22Rv1 (cell line): ENCODE measurements at regions not wholly inside any gene's neighbourhood (a gene's known extent, or its start where the extent isn't known, plus 50 kb on each side); places are given as distances from the start of the nearest gene placed in this dataset.

Experiments used
- ZFX ChIP-seq: fragments of 450-650 bp; IDR thresholded peaks from 2 replicates; pipeline ENCODE4 v1.6.1; 2017; ENCODE audit warnings: antibody characterized with exemption, borderline replicate concordance
- TF ChIP-seq, protein P1 (sequence below): fragments of 450-650 bp; IDR thresholded peaks from 2 replicates; pipeline ENCODE4 v1.5.1; 2017; ENCODE audit warnings: mild to moderate bottlenecking

DNA sequence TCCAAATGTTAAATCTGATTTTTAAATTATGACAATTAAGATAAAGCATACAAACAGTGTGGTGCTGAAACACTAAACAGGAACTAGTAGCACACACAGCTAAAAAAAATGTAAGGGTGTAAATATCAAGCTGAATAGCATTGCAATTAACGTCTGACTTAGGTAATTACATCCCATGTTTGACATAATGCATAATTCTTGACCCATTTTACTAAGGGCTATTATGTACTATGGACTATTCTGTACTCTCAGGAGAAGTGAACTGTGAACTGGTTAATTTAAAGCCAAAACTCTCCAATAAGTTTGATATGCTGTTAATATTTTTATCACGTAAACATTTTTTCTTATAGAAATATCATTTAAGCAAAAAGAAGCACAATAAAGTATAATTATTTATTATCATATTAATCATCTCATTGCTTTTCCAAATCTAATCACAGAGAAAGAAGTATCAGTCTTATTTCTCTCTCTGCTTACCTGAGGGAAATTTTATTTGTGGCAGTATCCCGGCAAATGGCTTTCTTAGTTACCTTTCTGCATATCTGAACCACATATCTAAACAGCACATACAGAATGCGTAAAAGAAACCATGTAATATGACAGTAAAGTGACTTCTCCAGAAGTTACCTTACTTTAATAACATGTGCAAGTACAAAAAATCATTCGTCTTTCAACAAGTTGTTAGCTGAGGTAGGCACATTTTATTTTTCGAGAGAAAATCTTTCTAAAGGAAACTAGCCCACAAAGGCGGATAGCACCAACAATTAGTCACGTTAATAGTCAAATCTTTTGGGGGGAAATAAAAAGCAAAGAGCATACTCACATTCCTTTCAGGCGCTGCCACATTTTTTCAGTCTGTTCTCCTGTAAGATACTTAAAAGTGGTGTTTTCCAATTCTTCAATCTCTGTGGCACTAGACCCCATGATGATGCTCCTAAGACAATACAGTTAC, 94.9 kb upstream of the PDE1A start:
- TF ChIP-seq, protein P1, sequence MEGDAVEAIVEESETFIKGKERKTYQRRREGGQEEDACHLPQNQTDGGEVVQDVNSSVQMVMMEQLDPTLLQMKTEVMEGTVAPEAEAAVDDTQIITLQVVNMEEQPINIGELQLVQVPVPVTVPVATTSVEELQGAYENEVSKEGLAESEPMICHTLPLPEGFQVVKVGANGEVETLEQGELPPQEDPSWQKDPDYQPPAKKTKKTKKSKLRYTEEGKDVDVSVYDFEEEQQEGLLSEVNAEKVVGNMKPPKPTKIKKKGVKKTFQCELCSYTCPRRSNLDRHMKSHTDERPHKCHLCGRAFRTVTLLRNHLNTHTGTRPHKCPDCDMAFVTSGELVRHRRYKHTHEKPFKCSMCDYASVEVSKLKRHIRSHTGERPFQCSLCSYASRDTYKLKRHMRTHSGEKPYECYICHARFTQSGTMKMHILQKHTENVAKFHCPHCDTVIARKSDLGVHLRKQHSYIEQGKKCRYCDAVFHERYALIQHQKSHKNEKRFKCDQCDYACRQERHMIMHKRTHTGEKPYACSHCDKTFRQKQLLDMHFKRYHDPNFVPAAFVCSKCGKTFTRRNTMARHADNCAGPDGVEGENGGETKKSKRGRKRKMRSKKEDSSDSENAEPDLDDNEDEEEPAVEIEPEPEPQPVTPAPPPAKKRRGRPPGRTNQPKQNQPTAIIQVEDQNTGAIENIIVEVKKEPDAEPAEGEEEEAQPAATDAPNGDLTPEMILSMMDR, result no peak
- TF ChIP-seq ZFX, result no peak
